Mesenchymal stem cell (in vitro differentiated cells and primary cell): ENCODE measurements at regions not wholly inside any gene's neighbourhood (a gene's known extent, or its start where the extent isn't known, plus 50 kb on each side); places are given as distances from the start of the nearest gene placed in this dataset.

Source experiments
- DNase-seq: peaks from one replicate; pipeline ENCODE4 v3.0.0-alpha.2; 2013
- H2AFZ ChIP-seq: one replicate; pipeline ENCODE4 v1.6.1; 2013; ENCODE audit warnings: low read depth, mild to moderate bottlenecking, control low read depth, inconsistent platforms, low read length, moderate library complexity
- H2AK5ac ChIP-seq: 2 replicates; pipeline ENCODE4 v1.6.1; 2013; ENCODE audit warnings: low read length, moderate library complexity, mild to moderate bottlenecking, inconsistent platforms; ENCODE audit not compliant: severe bottlenecking
- H2BK120ac ChIP-seq: one replicate; pipeline ENCODE4 v1.6.1; 2013; ENCODE audit warnings: low read depth, mild to moderate bottlenecking, inconsistent platforms, low read length, moderate library complexity
- H2BK12ac ChIP-seq, 2 experiments: one replicate each; pipeline ENCODE4 v1.6.1; 2013; ENCODE audit warnings: inconsistent platforms in 2 of 2, low read length in 2 of 2, mild to moderate bottlenecking in 2 of 2, moderate library complexity in 2 of 2, control low read depth in 1 of 2
- H2BK15ac ChIP-seq: one replicate; pipeline ENCODE4 v1.6.1; 2013; ENCODE audit warnings: mild to moderate bottlenecking, low read depth, inconsistent platforms; ENCODE audit not compliant: poor library complexity, severe bottlenecking
- H2BK5ac ChIP-seq: 2 replicates; pipeline ENCODE4 v1.6.1; 2013; ENCODE audit warnings: low read depth, mild to moderate bottlenecking, low read length, control low read depth, inconsistent platforms; ENCODE audit not compliant: poor library complexity, severe bottlenecking
- H3K14ac ChIP-seq, 2 experiments: one replicate each; pipeline ENCODE4 v1.6.1; 2013; ENCODE audit warnings: inconsistent platforms in 2 of 2, low read length in 2 of 2, control low read depth in 1 of 2, mild to moderate bottlenecking in 1 of 2, moderate library complexity in 1 of 2
- H3K18ac ChIP-seq, 2 experiments: one replicate each; pipeline ENCODE4 v1.6.1; 2013; ENCODE audit warnings: inconsistent platforms in 2 of 2, low read length in 2 of 2, control low read depth in 1 of 2, low read depth in 1 of 2, mild to moderate bottlenecking in 1 of 2
- H3K23ac ChIP-seq, 2 experiments: one replicate each; pipeline ENCODE4 v1.6.1; 2013; ENCODE audit warnings: inconsistent platforms in 2 of 2, low read length in 2 of 2, mild to moderate bottlenecking in 2 of 2, moderate library complexity in 2 of 2, control low read depth in 1 of 2
- H3K27ac ChIP-seq: 2 replicates; pipeline ENCODE4 v1.5.1; 2013; ENCODE audit warnings: mild to moderate bottlenecking, moderate library complexity, low read length, control low read depth, inconsistent platforms; ENCODE audit not compliant: poor library complexity, severe bottlenecking
- H3K27me3 ChIP-seq, 2 experiments: 2 replicates each; pipeline versions ENCODE4 v1.6.1 to v1.7.0; 2013; ENCODE audit warnings: low read length in 2 of 2, mild to moderate bottlenecking in 2 of 2, moderate library complexity in 2 of 2, control low read depth in 1 of 2, inconsistent platforms in 1 of 2; ENCODE audit not compliant: control insufficient read depth in 1 of 2, insufficient read depth in 1 of 2
- H3K36me3 ChIP-seq, 2 experiments: 2 replicates each; pipeline versions ENCODE4 v1.6.1 to v1.7.0; 2013; ENCODE audit warnings: low read length in 2 of 2, control low read depth in 1 of 2, inconsistent platforms in 1 of 2, low read depth in 1 of 2, mild to moderate bottlenecking in 1 of 2; ENCODE audit not compliant: insufficient read depth in 2 of 2, control insufficient read depth in 1 of 2
- H3K4ac ChIP-seq, 2 experiments: one replicate each; pipeline ENCODE4 v1.6.1; 2013; ENCODE audit warnings: inconsistent platforms in 2 of 2, low read length in 2 of 2, mild to moderate bottlenecking in 2 of 2, moderate library complexity in 2 of 2, control low read depth in 1 of 2, low read depth in 1 of 2
- H3K4me1 ChIP-seq: 2 replicates; pipeline ENCODE4 v1.6.1; 2013; ENCODE audit warnings: low read depth, low read length, control low read depth; ENCODE audit not compliant: control insufficient read depth, insufficient read depth
- H3K4me2 ChIP-seq: 2 replicates; pipeline ENCODE4 v1.6.1; 2013; ENCODE audit warnings: low read length, mild to moderate bottlenecking, inconsistent platforms; ENCODE audit not compliant: poor library complexity, severe bottlenecking
- H3K4me3 ChIP-seq, 2 experiments: 2 replicates each; pipeline versions ENCODE4 v1.5.1 to v1.7.0; 2013; ENCODE audit warnings: low read length in 2 of 2, mild to moderate bottlenecking in 2 of 2, control low read depth in 1 of 2, low read depth in 1 of 2; ENCODE audit not compliant: insufficient read depth in 1 of 2
- H3K79me1 ChIP-seq: replicated peaks from 2 replicates; pipeline ENCODE4 v1.6.1; 2013; ENCODE audit warnings: mild to moderate bottlenecking, control low read depth, low read length, inconsistent platforms; ENCODE audit not compliant: poor library complexity, severe bottlenecking
- H3K9ac ChIP-seq: 2 replicates; pipeline ENCODE4 v1.7.0; 2013; ENCODE audit warnings: mild to moderate bottlenecking, low read length, moderate library complexity
- H3K9me3 ChIP-seq: 2 replicates; pipeline ENCODE4 v1.7.0; 2013; ENCODE audit warnings: mild to moderate bottlenecking, low read length; ENCODE audit not compliant: control insufficient read depth
- H4K8ac ChIP-seq: one replicate; pipeline ENCODE4 v1.6.1; 2013; ENCODE audit warnings: inconsistent platforms, mild to moderate bottlenecking, low read length, moderate library complexity
- H4K91ac ChIP-seq: one replicate; pipeline ENCODE4 v1.6.1; 2013; ENCODE audit warnings: mild to moderate bottlenecking, low read length, inconsistent platforms
- WGBS: methylation state at CpG from one replicate; pipeline ENCODE4 v1.1.7; 2013; ENCODE audit warnings: mixed read lengths; 5-methylcytosine and 5-hydroxymethylcytosine counted together

DNA sequence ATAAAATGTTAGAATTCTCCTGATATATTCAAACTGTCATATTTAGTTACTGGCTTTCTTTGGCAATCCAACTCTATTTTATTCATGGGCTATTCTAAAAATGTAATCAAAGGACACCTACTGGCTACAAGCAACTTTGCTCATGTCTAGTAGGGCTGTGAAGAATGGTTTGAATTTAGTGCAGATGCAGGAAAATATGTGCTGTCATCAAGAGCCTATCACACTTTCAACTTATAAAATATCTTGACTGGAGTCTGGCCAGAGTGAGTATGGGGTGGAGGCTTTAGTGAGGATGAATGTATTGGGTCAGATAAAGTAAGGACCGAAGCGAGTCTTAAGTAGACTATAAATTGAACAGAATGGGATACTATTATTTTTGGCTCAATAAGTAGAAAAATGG lies 343.4 kb upstream of the SPRED2 start:
- Histone ChIP-seq H2AK5ac (no peak overlapping the region), H4K8ac (no peak overlapping the region), H2BK12ac (no peak overlapping the region), H2BK15ac (no peak overlapping the region), H3K4me1 (no peaks in the 10 kb centered on the region), H4K91ac (no peak overlapping the region), H2BK5ac (no peak overlapping the region), H3K4me2 (no peak overlapping the region), H3K36me3 (no peaks in the 10 kb centered on the region), H2BK120ac (no peak overlapping the region), H2AFZ (no peak overlapping the region), H3K9me3 (peaks cover 2% of the 10 kb centered on the region), H3K18ac (no peak overlapping the region), H3K27me3 (peaks cover 5 to 19% of the 10 kb centered on the region in 2 experiments), H3K14ac (no peak overlapping the region), H3K4ac (no peak overlapping the region), H3K9ac (no peak overlapping the region), H3K27ac (no peak overlapping the region), H3K79me1 (no peaks in the 10 kb centered on the region), H3K4me3 (no peak overlapping the region), H3K23ac (no peak overlapping the region)
- no CpG with 5 or more reads among the region's 2 CpGs for WGBS
- no peak for DNase-seq

DNA sequence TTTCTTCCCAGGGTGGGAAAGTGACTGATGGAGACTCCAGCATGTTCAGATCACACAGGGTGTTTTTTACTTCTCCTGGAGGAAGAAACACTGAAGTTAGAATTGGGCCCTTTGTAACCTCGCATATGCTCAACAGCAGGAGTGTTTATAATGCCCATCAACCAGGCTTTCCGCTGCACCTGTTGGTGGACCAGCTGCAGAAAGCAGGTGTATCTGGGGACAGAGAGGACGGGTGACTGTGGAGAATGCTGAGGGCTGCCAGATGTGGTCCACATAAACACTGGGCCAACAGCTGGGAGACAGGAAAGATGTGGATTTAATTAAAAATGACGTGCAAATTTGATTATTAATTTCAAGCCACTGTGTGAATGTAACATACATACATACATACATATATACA lies 335.5 kb upstream of the SPRED2 start:
- Histone ChIP-seq H3K27ac (no peak overlapping the region), H3K4ac (no peak overlapping the region), H3K9me3 (no peaks in the 10 kb centered on the region), H3K18ac (no peak overlapping the region), H3K4me2 (no peak overlapping the region), H3K36me3 (no peaks in the 10 kb centered on the region), H2AFZ (no peak overlapping the region), H3K23ac (no peak overlapping the region), H3K9ac (no peak overlapping the region), H2BK15ac (no peak overlapping the region), H3K14ac (peak overlapping the region in 1 of 2 experiments; percentile 44), H2BK12ac (no peak overlapping the region), H3K4me3 (no peak overlapping the region), H3K27me3 (peaks cover 0 to 3% of the 10 kb centered on the region in 2 experiments), H2BK5ac (no peak overlapping the region), H2AK5ac (no peak overlapping the region), H3K4me1 (no peaks in the 10 kb centered on the region), H4K91ac (no peak overlapping the region), H4K8ac (no peak overlapping the region), H3K79me1 (no peaks in the 10 kb centered on the region), H2BK120ac (no peak overlapping the region)
- no peak for DNase-seq
- WGBS = 72% methylated on average over 3 of the region's 4 CpGs

DNA sequence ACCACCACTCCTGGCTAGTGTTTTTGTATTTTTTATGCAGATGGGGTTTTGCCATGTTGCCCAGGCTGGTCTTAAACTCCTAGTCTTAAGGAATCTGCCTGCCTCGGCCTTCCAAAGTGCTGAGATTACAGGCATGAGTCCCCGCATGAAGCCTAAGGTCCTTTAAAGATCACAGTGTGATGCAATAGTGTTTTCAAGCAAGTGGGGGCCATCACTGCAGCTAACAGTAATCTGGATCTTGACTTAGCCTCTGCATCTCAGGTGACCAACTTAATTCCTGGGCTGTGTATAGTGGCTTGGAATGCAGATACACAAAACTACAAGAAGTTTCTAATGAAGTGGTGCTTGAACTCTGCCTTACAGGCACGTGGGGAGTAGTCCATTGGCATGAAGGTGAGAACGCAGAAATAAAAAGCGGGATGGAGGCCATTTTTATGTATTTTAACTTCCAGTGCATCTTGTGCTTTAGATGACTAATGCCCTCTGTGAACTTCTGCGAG lies 334.4 kb upstream of the SPRED2 start:
- Histone ChIP-seq H3K4me1 (no peaks in the 10 kb centered on the region), H3K4me2 (no peak overlapping the region), H2BK12ac (no peak overlapping the region), H2BK120ac (no peak overlapping the region), H2AK5ac (no peak overlapping the region), H3K18ac (no peak overlapping the region), H3K4me3 (no peak overlapping the region), H3K79me1 (no peaks in the 10 kb centered on the region), H3K14ac (no peak overlapping the region), H3K4ac (no peak overlapping the region), H3K27ac (no peak overlapping the region), H3K9ac (no peak overlapping the region), H2BK15ac (no peak overlapping the region), H2BK5ac (no peak overlapping the region), H3K36me3 (no peaks in the 10 kb centered on the region), H2AFZ (no peak overlapping the region), H3K23ac (no peak overlapping the region), H3K27me3 (peaks cover 0 to 5% of the 10 kb centered on the region in 2 experiments), H4K91ac (no peak overlapping the region), H3K9me3 (no peaks in the 10 kb centered on the region), H4K8ac (no peak overlapping the region)
- DNase-seq = no peak
- WGBS = 76% methylated on average over 5 of the region's 6 CpGs

DNA sequence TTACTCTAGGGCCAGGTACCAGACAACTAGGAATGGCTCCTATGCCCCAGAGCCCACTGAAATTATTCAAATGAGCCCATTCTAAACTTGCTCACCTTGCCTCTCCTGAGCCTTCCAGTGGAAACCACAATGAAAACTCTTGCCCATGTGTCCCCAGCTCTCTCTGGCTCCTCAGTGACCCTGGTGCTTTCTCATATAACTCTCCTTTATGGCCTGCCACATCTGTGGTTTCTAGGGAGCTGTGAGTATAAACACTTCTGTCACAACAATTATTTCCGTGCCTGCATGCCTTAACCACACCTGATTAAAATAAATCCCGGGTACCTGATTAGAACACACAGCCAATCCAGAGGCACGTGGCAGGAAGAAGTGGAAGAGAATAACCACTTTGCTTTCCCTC lies 333.0 kb upstream of the SPRED2 start:
- Histone ChIP-seq H3K27me3 (peaks cover 0 to 7% of the 10 kb centered on the region in 2 experiments), H3K14ac (no peak overlapping the region), H2AK5ac (no peak overlapping the region), H3K18ac (no peak overlapping the region), H3K23ac (peak overlapping the region in 1 of 2 experiments; percentile 56), H4K91ac (no peak overlapping the region), H3K36me3 (no peaks in the 10 kb centered on the region), H3K4me2 (no peak overlapping the region), H2BK15ac (no peak overlapping the region), H3K4ac (no peak overlapping the region), H3K4me1 (no peaks in the 10 kb centered on the region), H4K8ac (no peak overlapping the region), H3K27ac (no peak overlapping the region), H2BK12ac (no peak overlapping the region), H2BK120ac (no peak overlapping the region), H3K4me3 (no peak overlapping the region), H3K9ac (no peak overlapping the region), H3K79me1 (no peaks in the 10 kb centered on the region), H2BK5ac (no peak overlapping the region), H3K9me3 (no peaks in the 10 kb centered on the region), H2AFZ (no peak overlapping the region)
- WGBS = 78% methylated on average over 3 of the region's 3 CpGs
- DNase-seq = no peak
